SK-N-MC (cell line): ENCODE measurements at regions not wholly inside any gene's neighbourhood (a gene's known extent, or its start where the extent isn't known, plus 50 kb on each side); places are given as distances from the start of the nearest gene placed in this dataset.

Source experiments
- EZH2 ChIP-seq: fragments of 200-600 bp; sonication (generic); IDR thresholded peaks from one replicate; pipeline ENCODE4 v1.6.1; 2017; ENCODE audit warnings: antibody characterized with exemption
- FOXP2 ChIP-seq: optimal IDR thresholded peaks from 2 replicates; pipeline ENCODE3; 2011; ENCODE audit warnings: mild to moderate bottlenecking, moderate library complexity; ENCODE audit not compliant: insufficient read depth; ENCODE audit errors: extremely low read length, control extremely low read depth
- POLR2AphosphoS5 ChIP-seq: IDR thresholded peaks from 2 replicates; pipeline ENCODE4 v1.6.1; 2012; ENCODE audit warnings: mild to moderate bottlenecking, low read depth, low read length, borderline replicate concordance

DNA sequence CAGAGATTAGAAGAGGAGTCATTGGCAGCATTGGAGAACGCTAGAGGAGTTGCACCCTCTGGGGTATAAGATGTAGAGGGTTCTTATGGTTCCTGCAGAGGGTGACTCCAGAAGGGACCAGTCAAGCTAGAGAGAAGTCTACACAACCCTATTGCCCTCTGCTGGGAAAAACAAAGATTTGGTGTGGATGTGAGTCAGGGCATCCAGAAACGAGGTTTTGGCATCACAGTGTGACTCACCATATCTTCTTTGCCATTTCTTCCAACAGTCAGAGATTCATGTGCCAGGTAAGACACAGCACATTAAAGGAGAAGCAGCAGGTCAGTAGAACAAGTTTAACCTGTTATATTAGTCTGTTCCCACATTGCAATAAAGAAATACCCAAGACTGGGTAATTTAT, 598.8 kb downstream of the MAFB start:
- TF ChIP-seq EZH2 (no peak), POLR2AphosphoS5 (no peak), FOXP2 (no peak)
